ENCODE measurements at regions not wholly inside any gene's neighbourhood (a gene's known extent, or its start where the extent isn't known, plus 50 kb on each side); places are given as distances from the start of the nearest gene placed in this dataset.

GRCh38 chr19:28744943-28745342 lies 468.0 kb downstream of the UQCRFS1 start:
- Histone ChIP-seq H3K27ac (ENCODE audit: low read depth, low read length) (no peak overlapping the region), H3K9ac (ENCODE audit: low read depth in 1 of 2, low read length in 2 of 2) (no peak overlapping the region), H3K9me3 (ENCODE audit: control insufficient read depth in 1 of 2, low read length in 2 of 2) (no peaks in the 10 kb centered on the region), H3K27me3 (ENCODE audit: control insufficient read depth in 1 of 2, insufficient read depth in 2 of 2, low read length in 2 of 2) (no peaks in the 10 kb centered on the region), H3K4me1 (ENCODE audit: control insufficient read depth in 1 of 2, insufficient read depth in 2 of 2, low read length in 2 of 2) (no peaks in the 10 kb centered on the region), H3K4me3 (ENCODE audit: low read depth in 1 of 2, low read length in 2 of 2) (no peak overlapping the region), H3K36me3 (ENCODE audit: control insufficient read depth in 1 of 2, insufficient read depth in 2 of 2, low read length in 2 of 2) (no peaks in the 10 kb centered on the region)

GRCh38 chr19:28744014-28744413 lies 468.9 kb downstream of the UQCRFS1 start:
- Histone ChIP-seq H3K27me3 (ENCODE audit: control insufficient read depth in 1 of 2, insufficient read depth in 2 of 2, low read length in 2 of 2) (no peaks in the 10 kb centered on the region), H3K4me1 (ENCODE audit: control insufficient read depth in 1 of 2, insufficient read depth in 2 of 2, low read length in 2 of 2) (no peaks in the 10 kb centered on the region), H3K27ac (ENCODE audit: low read depth, low read length) (no peak overlapping the region), H3K4me3 (ENCODE audit: low read depth in 1 of 2, low read length in 2 of 2) (no peak overlapping the region), H3K9me3 (ENCODE audit: control insufficient read depth in 1 of 2, low read length in 2 of 2) (no peaks in the 10 kb centered on the region), H3K9ac (ENCODE audit: low read depth in 1 of 2, low read length in 2 of 2) (no peak overlapping the region), H3K36me3 (ENCODE audit: control insufficient read depth in 1 of 2, insufficient read depth in 2 of 2, low read length in 2 of 2) (no peaks in the 10 kb centered on the region)

DNA sequence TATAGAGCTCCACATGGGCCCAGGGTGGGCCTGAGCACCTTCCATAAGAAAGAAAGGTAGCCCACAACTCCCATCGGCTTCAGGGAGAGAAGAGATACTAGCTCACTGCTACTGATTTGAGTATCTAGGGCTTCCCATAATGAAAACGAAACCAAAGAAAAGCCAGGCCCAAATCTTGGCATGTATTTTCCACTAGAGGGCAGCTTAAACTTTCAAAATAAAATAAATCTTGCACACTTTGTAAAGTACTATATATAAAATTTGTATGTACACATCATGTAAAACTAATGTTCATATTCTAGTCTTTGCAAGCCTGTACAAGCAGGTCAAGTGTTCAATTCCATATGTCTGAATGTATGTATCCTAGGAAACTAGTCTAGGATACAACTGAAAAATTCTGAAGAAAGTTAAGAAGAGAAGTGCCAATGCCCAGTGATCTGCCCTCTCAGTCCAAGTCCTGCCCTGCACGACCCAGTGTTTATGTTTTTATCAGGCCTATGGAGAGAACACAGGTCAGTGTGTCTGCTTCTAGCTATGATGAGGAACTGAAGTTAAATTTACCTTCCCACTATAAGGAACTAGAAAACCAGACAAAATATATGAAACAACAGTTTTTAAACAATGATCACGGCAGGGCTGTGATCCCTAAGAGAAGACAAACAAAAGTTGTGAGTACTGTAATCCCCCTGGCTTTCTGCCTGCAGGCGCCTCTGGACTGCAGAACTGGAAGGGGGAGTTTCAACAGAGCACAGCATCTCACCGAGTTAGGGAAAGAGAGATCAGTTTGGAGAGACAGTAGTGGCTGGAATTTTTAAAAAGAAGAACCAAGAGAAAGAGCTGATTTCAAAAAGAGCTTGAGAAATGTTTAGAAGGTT lies 475.7 kb downstream of the UQCRFS1 start:
- H3K27ac ChIP-seq (ENCODE audit: low read depth, low read length), result no peak overlapping the region
- no peaks in the 10 kb centered on the region for H3K27me3 ChIP-seq (ENCODE audit: control insufficient read depth in 1 of 2, insufficient read depth in 2 of 2, low read length in 2 of 2)
- H3K9ac ChIP-seq (ENCODE audit: low read depth in 1 of 2, low read length in 2 of 2), result no peak overlapping the region

DNA sequence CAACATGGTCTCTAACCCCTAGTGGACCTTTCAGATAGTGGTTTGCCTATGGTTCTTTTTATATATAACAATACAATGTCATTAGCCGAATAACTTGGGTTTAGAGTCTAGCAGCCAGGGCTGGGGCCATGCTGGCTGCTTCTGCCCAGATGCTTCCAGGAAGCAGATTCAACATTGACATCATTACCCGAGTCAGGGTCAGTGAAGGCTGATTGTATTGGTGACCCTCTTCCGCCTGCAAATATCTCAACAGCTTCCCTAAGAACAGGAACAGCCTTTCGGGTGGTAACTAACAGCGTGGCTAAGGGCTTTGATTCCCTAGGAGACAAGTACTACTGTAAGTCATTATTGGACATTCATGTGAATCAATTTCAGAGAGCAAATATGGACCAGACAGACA lies 476.4 kb downstream of the UQCRFS1 start:
- H3K4me3 ChIP-seq (ENCODE audit: low read depth in 1 of 2, low read length in 2 of 2), result no peak overlapping the region
- H3K36me3 ChIP-seq (ENCODE audit: control insufficient read depth in 1 of 2, insufficient read depth in 2 of 2, low read length in 2 of 2), result no peaks in the 10 kb centered on the region
- no peak overlapping the region for H3K9ac ChIP-seq (ENCODE audit: low read depth in 1 of 2, low read length in 2 of 2)
- H3K9me3 ChIP-seq (ENCODE audit: control insufficient read depth in 1 of 2, low read length in 2 of 2), result no peaks in the 10 kb centered on the region
- no peaks in the 10 kb centered on the region for H3K27me3 ChIP-seq (ENCODE audit: control insufficient read depth in 1 of 2, insufficient read depth in 2 of 2, low read length in 2 of 2)
- H3K27ac ChIP-seq (ENCODE audit: low read depth, low read length), result no peak overlapping the region
- H3K4me1 ChIP-seq (ENCODE audit: control insufficient read depth in 1 of 2, insufficient read depth in 2 of 2, low read length in 2 of 2), result no peaks in the 10 kb centered on the region

More for the DNA sequence above, 475.7 kb downstream of the UQCRFS1 start:
- Histone ChIP-seq H3K4me3 (ENCODE audit: low read depth in 1 of 2, low read length in 2 of 2) (no peak overlapping the region), H3K4me1 (ENCODE audit: control insufficient read depth in 1 of 2, insufficient read depth in 2 of 2, low read length in 2 of 2) (no peaks in the 10 kb centered on the region), H3K9me3 (ENCODE audit: control insufficient read depth in 1 of 2, low read length in 2 of 2) (no peaks in the 10 kb centered on the region), H3K36me3 (ENCODE audit: control insufficient read depth in 1 of 2, insufficient read depth in 2 of 2, low read length in 2 of 2) (no peaks in the 10 kb centered on the region)

DNA sequence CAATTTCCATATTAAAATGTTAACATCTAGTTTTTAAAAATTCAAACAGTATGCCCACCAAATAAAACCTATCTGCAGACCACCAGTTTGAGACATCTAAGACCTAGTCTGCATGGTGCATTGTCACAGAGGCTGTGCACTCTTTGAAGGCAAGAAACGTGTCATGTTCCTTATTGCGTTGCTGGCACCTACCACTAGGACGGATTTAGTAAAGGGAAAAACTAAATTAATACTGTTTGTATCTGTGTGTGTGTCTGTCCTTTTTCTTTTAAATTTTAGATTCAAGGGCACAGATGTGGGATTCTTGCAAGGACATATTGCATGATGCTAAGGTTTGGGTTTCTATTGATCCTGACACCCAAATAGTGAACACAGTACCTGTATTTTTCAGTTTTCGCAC lies 481.4 kb downstream of the UQCRFS1 start:
- H3K4me1 ChIP-seq (ENCODE audit: control insufficient read depth in 1 of 2, insufficient read depth in 2 of 2, low read length in 2 of 2), result no peaks in the 10 kb centered on the region
- peaks cover 0 to 5% of the 10 kb centered on the region in 2 donors for H3K27me3 ChIP-seq (ENCODE audit: control insufficient read depth in 1 of 2, insufficient read depth in 2 of 2, low read length in 2 of 2)
- H3K27ac ChIP-seq (ENCODE audit: low read depth, low read length), result no peak overlapping the region
- H3K4me3 ChIP-seq (ENCODE audit: low read depth in 1 of 2, low read length in 2 of 2), result no peak overlapping the region
- H3K9ac ChIP-seq (ENCODE audit: low read depth in 1 of 2, low read length in 2 of 2), result no peak overlapping the region
- no peaks in the 10 kb centered on the region for H3K9me3 ChIP-seq (ENCODE audit: control insufficient read depth in 1 of 2, low read length in 2 of 2)
- no peaks in the 10 kb centered on the region for H3K36me3 ChIP-seq (ENCODE audit: control insufficient read depth in 1 of 2, insufficient read depth in 2 of 2, low read length in 2 of 2)

- Histone ChIP-seq H3K4me3 (ENCODE audit: low read depth in 1 of 2, low read length in 2 of 2) (no peak overlapping the region), H3K9ac (ENCODE audit: low read depth in 1 of 2, low read length in 2 of 2) (no peak overlapping the region), H3K4me1 (ENCODE audit: control insufficient read depth in 1 of 2, insufficient read depth in 2 of 2, low read length in 2 of 2) (no peaks in the 10 kb centered on the region), H3K9me3 (ENCODE audit: control insufficient read depth in 1 of 2, low read length in 2 of 2) (no peaks in the 10 kb centered on the region), H3K27ac (ENCODE audit: low read depth, low read length) (no peak overlapping the region), H3K27me3 (ENCODE audit: control insufficient read depth in 1 of 2, insufficient read depth in 2 of 2, low read length in 2 of 2) (peaks cover 0 to 5% of the 10 kb centered on the region in 2 donors), H3K36me3 (ENCODE audit: control insufficient read depth in 1 of 2, insufficient read depth in 2 of 2, low read length in 2 of 2) (no peaks in the 10 kb centered on the region)
These were observed 482.0 kb downstream of the UQCRFS1 start for GRCh38 chr19:28730791-28731512.

DNA sequence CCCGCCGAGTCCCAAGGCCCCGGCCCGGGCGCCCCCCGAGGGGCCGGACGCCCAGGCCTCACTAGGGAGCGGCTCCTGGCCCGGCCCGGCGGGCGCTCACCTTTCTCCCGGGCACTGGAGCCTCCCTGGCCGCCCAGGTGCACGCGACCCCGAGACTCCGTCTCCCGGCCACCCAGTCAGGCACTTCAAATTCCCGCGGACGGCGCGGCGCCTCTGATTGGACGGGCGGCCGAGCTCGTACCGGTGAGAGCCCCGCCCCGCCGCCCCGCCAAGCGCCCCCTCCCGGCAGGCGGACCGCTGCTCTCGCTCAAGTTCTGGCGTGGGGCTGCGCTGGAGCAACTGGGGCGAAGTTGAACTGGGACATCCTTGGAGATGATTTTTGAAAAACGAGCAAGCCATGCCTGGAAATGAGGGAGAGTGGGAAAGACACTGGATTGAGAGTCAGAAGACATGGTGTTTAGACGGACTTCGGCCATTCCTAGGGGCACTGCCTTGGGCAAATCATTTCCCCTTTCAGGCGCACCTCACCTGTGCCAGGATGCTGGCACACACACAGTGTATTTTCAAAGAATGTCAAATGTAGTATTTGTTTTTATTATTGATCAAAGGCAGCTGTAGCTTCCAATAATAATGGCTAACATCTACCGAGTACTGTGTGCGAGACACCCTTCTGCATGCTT lies 485.3 kb downstream of the UQCRFS1 start:
- Histone ChIP-seq H3K4me1 (ENCODE audit: control insufficient read depth in 1 of 2, insufficient read depth in 2 of 2, low read length in 2 of 2) (no peaks in the 10 kb centered on the region), H3K27me3 (ENCODE audit: control insufficient read depth in 1 of 2, insufficient read depth in 2 of 2, low read length in 2 of 2) (peaks cover 0 to 5% of the 10 kb centered on the region in 2 donors), H3K9ac (ENCODE audit: low read depth in 1 of 2, low read length in 2 of 2) (no peak overlapping the region), H3K36me3 (ENCODE audit: control insufficient read depth in 1 of 2, insufficient read depth in 2 of 2, low read length in 2 of 2) (no peaks in the 10 kb centered on the region), H3K27ac (ENCODE audit: low read depth, low read length) (no peak overlapping the region), H3K4me3 (ENCODE audit: low read depth in 1 of 2, low read length in 2 of 2) (no peak overlapping the region), H3K9me3 (ENCODE audit: control insufficient read depth in 1 of 2, low read length in 2 of 2) (no peaks in the 10 kb centered on the region)

DNA sequence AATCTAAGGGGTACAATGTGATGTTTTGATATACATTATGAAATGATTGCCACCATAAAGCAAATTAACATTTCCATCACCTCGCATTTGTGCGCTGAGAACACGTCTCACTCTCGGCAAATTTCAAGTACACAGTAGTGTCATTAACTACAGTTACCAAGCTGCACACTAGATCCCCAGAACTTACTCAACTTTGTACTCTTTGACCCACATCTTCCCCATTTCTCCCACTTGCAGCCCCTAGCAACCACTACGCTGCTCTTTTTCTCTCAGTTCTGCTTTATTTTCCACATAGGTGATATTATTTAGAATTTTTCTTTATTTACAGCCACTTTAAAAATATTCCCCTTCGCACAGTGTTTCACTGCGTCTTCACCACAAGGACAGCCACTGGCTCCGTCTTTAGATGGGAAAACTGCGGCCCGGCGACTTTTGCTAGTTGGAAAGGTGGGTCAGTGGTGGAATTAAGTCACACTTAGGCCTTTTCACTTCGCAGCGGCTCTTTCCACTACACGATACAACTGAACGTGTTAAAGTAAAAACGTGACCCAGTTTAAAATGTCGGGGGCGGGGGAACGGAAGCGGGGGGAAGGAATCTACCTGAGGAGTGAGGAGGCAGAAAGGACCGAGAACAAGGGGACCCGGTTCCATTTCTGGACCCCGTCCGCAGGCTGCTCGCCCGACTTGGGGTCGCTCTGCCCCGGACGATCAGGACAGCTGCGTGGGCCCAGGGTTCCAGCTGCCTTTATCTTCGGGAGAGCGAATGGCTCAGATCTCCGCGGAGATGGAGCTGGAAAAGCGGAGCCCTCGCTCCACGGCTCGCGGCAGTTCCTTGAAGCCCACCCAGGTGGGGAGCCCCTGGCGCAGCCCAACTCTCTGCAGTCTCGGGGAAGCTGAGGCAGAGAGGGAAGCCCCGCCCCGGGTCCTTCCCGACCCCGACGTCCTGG lies 486.1 kb downstream of the UQCRFS1 start:
- Histone ChIP-seq H3K9ac (ENCODE audit: low read depth in 1 of 2, low read length in 2 of 2) (no peak overlapping the region), H3K4me3 (ENCODE audit: low read depth in 1 of 2, low read length in 2 of 2) (no peak overlapping the region), H3K27me3 (ENCODE audit: control insufficient read depth in 1 of 2, insufficient read depth in 2 of 2, low read length in 2 of 2) (peaks cover 0 to 5% of the 10 kb centered on the region in 2 donors), H3K4me1 (ENCODE audit: control insufficient read depth in 1 of 2, insufficient read depth in 2 of 2, low read length in 2 of 2) (no peaks in the 10 kb centered on the region), H3K9me3 (ENCODE audit: control insufficient read depth in 1 of 2, low read length in 2 of 2) (no peaks in the 10 kb centered on the region), H3K27ac (ENCODE audit: low read depth, low read length) (no peak overlapping the region), H3K36me3 (ENCODE audit: control insufficient read depth in 1 of 2, insufficient read depth in 2 of 2, low read length in 2 of 2) (no peaks in the 10 kb centered on the region)

DNA sequence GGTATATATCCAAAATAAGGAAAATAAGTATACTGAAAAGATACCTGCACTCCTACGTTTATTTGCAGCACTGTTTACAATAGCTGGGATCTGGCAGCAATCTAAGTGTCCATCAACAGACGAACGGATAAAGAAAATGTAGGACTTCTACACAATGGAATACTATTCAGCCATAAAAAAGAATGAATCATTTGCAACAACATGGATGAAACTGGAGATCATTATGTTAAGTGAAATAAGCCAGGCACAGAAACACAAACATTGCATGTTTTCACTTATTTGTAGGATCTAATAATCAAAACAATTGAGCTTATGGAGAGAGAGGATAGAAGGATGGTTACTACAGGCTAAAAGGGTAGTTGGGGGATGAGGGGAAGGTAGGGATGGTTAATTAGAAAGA lies 494.0 kb downstream of the UQCRFS1 start:
- Histone ChIP-seq H3K4me3 (ENCODE audit: low read depth in 1 of 2, low read length in 2 of 2) (no peak overlapping the region), H3K27ac (ENCODE audit: low read depth, low read length) (no peak overlapping the region), H3K9me3 (ENCODE audit: control insufficient read depth in 1 of 2, low read length in 2 of 2) (no peaks in the 10 kb centered on the region), H3K36me3 (ENCODE audit: control insufficient read depth in 1 of 2, insufficient read depth in 2 of 2, low read length in 2 of 2) (no peaks in the 10 kb centered on the region), H3K4me1 (ENCODE audit: control insufficient read depth in 1 of 2, insufficient read depth in 2 of 2, low read length in 2 of 2) (no peaks in the 10 kb centered on the region), H3K9ac (ENCODE audit: low read depth in 1 of 2, low read length in 2 of 2) (no peak overlapping the region), H3K27me3 (ENCODE audit: control insufficient read depth in 1 of 2, insufficient read depth in 2 of 2, low read length in 2 of 2) (no peaks in the 10 kb centered on the region)
